Tibial nerve (tissue), 4 donors: ENCODE measurements at regions not wholly inside any gene's neighbourhood (a gene's known extent, or its start where the extent isn't known, plus 50 kb on each side); places are given as distances from the start of the nearest gene placed in this dataset.

Experiments
- DNase-seq, 2 donors: peaks; one replicate each; pipeline ENCODE4 v3.0.0-alpha.2; 2019; ENCODE audit warnings: low spot score in 2 of 2
- H3K27ac ChIP-seq, 4 donors: fragments of 200-600 bp; sonication (generic) in 3 of 4; one replicate each; pipeline ENCODE4 v1.5.1; 2017 to 2019; ENCODE audit warnings: mild to moderate bottlenecking in 1 of 4
- H3K27me3 ChIP-seq, 2 donors: fragments of 200-600 bp; sonication (generic) in 1 of 2; one replicate each; pipeline versions ENCODE4 v1.5.1 to v1.6.0; 2017 to 2019
- H3K36me3 ChIP-seq, 3 donors: fragments of 200-600 bp; sonication (generic); one replicate each; pipeline ENCODE4 v1.5.1; 2018 to 2019
- H3K4me1 ChIP-seq, 4 donors: fragments of 200-600 bp; sonication (generic) in 3 of 4; one replicate each; pipeline ENCODE4 v1.5.1; 2017 to 2019
- H3K4me3 ChIP-seq, 4 donors: fragments of 200-600 bp; sonication (generic) in 3 of 4; one replicate each; pipeline ENCODE4 v1.5.1; 2017 to 2019; ENCODE audit warnings: mild to moderate bottlenecking in 1 of 4, moderate library complexity in 1 of 4
- H3K9me3 ChIP-seq, 4 donors: fragments of 200-600 bp; sonication (generic) in 3 of 4; one replicate each; pipeline ENCODE4 v1.5.1; 2017 to 2019
- CTCF ChIP-seq, 5 experiments: fragments of 200-600 bp in 3 of 5; fragments of 450-650 bp in 2 of 5; sonication (generic) in 3 of 5; IDR thresholded peaks; one replicate each; pipeline ENCODE4 v1.5.1; 2016 to 2019; ENCODE audit warnings: antibody characterized with exemption in 5 of 5, mild to moderate bottlenecking in 3 of 5, moderate library complexity in 2 of 5
- EP300 ChIP-seq, 2 donors: sonication (generic); formaldehyde crosslinking; IDR thresholded peaks; one replicate each; pipeline ENCODE4 v1.6.1; 2017; ENCODE audit warnings: antibody characterized with exemption in 2 of 2, mild to moderate bottlenecking in 1 of 2
- POLR2A ChIP-seq, 2 donors: fragments of 450-650 bp; IDR thresholded peaks; one replicate each; pipeline ENCODE4 v1.6.1; 2017; ENCODE audit warnings: antibody characterized with exemption in 2 of 2, mild to moderate bottlenecking in 2 of 2, moderate library complexity in 2 of 2
- WGBS, 2 donors: methylation state at CpG; one replicate each; pipeline ENCODE4 v1.1.5; 2018; 5-methylcytosine and 5-hydroxymethylcytosine counted together

GRCh38 chr7:125871431-125871830, 941.8 kb upstream of the POT1 start:
- Histone ChIP-seq H3K9me3 (no peaks in the 10 kb centered on the region), H3K27ac (no peak overlapping the region), H3K36me3 (no peaks in the 10 kb centered on the region), H3K4me3 (no peak overlapping the region), H3K4me1 (no peaks in the 10 kb centered on the region), H3K27me3 (no peaks in the 10 kb centered on the region)
- no peak for DNase-seq
- TF ChIP-seq EP300 (IDR thresholded peaks at IDR 0.05) (no peak), POLR2A (IDR thresholded peaks at IDR 0.05) (no peak), CTCF (IDR thresholded peaks at IDR 0.05) (no peak)

DNA sequence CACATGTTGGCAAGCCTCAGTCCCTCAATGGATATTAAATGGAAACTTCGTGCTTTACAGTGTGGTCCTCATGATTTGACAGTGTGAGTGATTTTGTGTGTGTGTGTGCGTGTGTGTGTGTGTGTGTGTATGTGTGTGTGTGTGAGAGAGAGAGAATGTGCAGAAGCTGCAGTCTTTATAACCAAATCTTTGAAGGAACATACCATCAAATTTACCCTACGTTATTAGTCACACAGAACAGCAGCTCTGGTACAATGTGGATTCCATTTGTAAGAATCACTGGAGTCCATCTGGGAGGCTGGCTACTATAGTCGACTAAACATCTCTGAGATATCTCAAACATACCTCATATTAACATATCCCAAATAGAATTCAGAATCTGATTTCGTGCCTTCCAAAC, 928.0 kb upstream of the POT1 start:
- H3K4me1 ChIP-seq: no peaks in the 10 kb centered on the region
- no peak for DNase-seq
- H3K27me3 ChIP-seq: no peaks in the 10 kb centered on the region
- TF ChIP-seq POLR2A (IDR thresholded peaks at IDR 0.05): no peak
- TF ChIP-seq CTCF (IDR thresholded peaks at IDR 0.05): no peak
- TF ChIP-seq EP300 (IDR thresholded peaks at IDR 0.05): no peak
- no peak overlapping the region for H3K27ac ChIP-seq
- H3K9me3 ChIP-seq: no peaks in the 10 kb centered on the region
- H3K4me3 ChIP-seq: no peak overlapping the region
- 78 to 81% methylated on average over 5 of the region's 5 CpGs for WGBS, 2 donors
- H3K36me3 ChIP-seq: no peaks in the 10 kb centered on the region

- H3K36me3 ChIP-seq: no peaks in the 10 kb centered on the region
- peaks cover 0 to 17% (median 0%) of the 10 kb centered on the region in 4 donors for H3K9me3 ChIP-seq
- no peak for DNase-seq
- H3K4me1 ChIP-seq: no peaks in the 10 kb centered on the region
- 69 to 93% methylated on average over 2 of the region's 2 CpGs for WGBS, 2 donors
- H3K27me3 ChIP-seq: no peaks in the 10 kb centered on the region
- H3K27ac ChIP-seq: no peak overlapping the region
- H3K4me3 ChIP-seq: no peak overlapping the region
- no peak for TF ChIP-seq EP300 (IDR thresholded peaks at IDR 0.05)
- TF ChIP-seq CTCF (IDR thresholded peaks at IDR 0.05): no peak
- TF ChIP-seq POLR2A (IDR thresholded peaks at IDR 0.05): no peak
Measured at GRCh38 chr7:125848157-125848556, 918.5 kb upstream of the POT1 start.

- Histone ChIP-seq H3K36me3 (no peaks in the 10 kb centered on the region), H3K4me1 (no peaks in the 10 kb centered on the region), H3K27ac (no peak overlapping the region), H3K9me3 (peaks cover 0 to 17% (median 0%) of the 10 kb centered on the region in 4 donors), H3K4me3 (no peak overlapping the region), H3K27me3 (no peaks in the 10 kb centered on the region)
- TF ChIP-seq CTCF (IDR thresholded peaks at IDR 0.05): no peak
- no peak for TF ChIP-seq EP300 (IDR thresholded peaks at IDR 0.05)
- no peak for TF ChIP-seq POLR2A (IDR thresholded peaks at IDR 0.05)
- WGBS, 2 donors: 57 to 81% methylated on average over 3 of the region's 3 CpGs
- no peak for DNase-seq
Measured at GRCh38 chr7:125847692-125848091, 918.1 kb upstream of the POT1 start.

- Histone ChIP-seq H3K9me3 (peaks cover 0 to 17% (median 0%) of the 10 kb centered on the region in 4 donors), H3K27me3 (no peaks in the 10 kb centered on the region), H3K36me3 (no peaks in the 10 kb centered on the region), H3K4me3 (no peak overlapping the region), H3K4me1 (no peaks in the 10 kb centered on the region), H3K27ac (no peak overlapping the region)
- WGBS, 2 donors: 83 to 89% methylated on average over 3 of the region's 3 CpGs
- DNase-seq: no peak
- TF ChIP-seq EP300 (IDR thresholded peaks at IDR 0.05) (no peak), POLR2A (IDR thresholded peaks at IDR 0.05) (no peak)
Measured at GRCh38 chr7:125847055-125847454, 917.4 kb upstream of the POT1 start.

DNA sequence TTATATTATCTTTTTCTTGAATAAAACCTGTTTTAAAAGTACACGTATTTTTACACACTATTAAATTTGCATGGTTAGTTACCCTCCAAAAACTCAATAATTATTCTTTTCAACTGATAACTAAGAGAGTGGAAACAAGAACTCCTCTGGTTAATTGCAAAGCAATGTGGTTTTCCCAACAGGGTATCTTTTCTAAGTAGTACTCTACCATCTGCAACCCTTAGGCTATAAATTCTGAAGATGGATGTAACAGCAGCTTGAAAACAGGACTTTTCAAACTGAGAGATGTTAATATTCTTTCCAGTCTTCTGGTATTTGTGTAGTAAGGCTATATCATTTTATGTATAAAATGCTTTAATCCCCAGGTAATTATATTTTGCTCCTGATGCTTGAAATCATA, 916.1 kb upstream of the POT1 start:
- no peak for DNase-seq
- WGBS, 2 donors: 76 to 85% methylated on average over 1 of the region's 1 CpG
- Histone ChIP-seq H3K36me3 (no peaks in the 10 kb centered on the region), H3K27me3 (no peaks in the 10 kb centered on the region), H3K4me1 (no peaks in the 10 kb centered on the region), H3K4me3 (no peak overlapping the region), H3K9me3 (peaks cover 0 to 17% (median 0%) of the 10 kb centered on the region in 4 donors), H3K27ac (no peak overlapping the region)
- TF ChIP-seq POLR2A (IDR thresholded peaks at IDR 0.05) (no peak), CTCF (IDR thresholded peaks at IDR 0.05) (no peak), EP300 (IDR thresholded peaks at IDR 0.05) (no peak)
